WTC11 (cell line): ENCODE measurements at regions not wholly inside any gene's neighbourhood (a gene's known extent, or its start where the extent isn't known, plus 50 kb on each side); places are given as distances from the start of the nearest gene placed in this dataset.

ENCODE experiments used
- ATAC-seq: fragments of 200-7000 bp; cut with Tn5 transposase; 2 replicates; pipeline ENCODE4 v1.10.0; 2021; ENCODE audit warnings: mild to moderate bottlenecking, moderate library complexity
- CTCF ChIA-PET: fragments of 300-600 bp; sonication (Branson Sonifier 250); formaldehyde crosslinking; loops from one replicate; lab custom pipeline; 2021; ENCODE audit warnings: antibody characterized with exemption; lab: Charles Lee
- POLR2A ChIA-PET: fragments of 350-600 bp; sonication (Branson Sonifier 250); formaldehyde crosslinking; loops from one replicate; lab custom pipeline; 2021; ENCODE audit warnings: antibody characterized with exemption; lab: Charles Lee
- DNase-seq: peaks from one replicate; pipeline ENCODE4 v3.0.0; 2021; ENCODE audit warnings: low spot score
- H3K27ac Mint-ChIP-seq: 2 replicates; pipeline ENCODE4 v1.8.0; 2021; ENCODE audit warnings: mixed read lengths
- H3K27me3 Mint-ChIP-seq: 2 replicates; pipeline ENCODE4 v1.8.0; 2021; ENCODE audit warnings: low read depth, mild to moderate bottlenecking, moderate library complexity, mixed read lengths
- H3K36me3 Mint-ChIP-seq: 2 replicates; pipeline ENCODE4 v1.8.0; 2021; ENCODE audit warnings: mixed read lengths
- H3K4me1 Mint-ChIP-seq: 2 replicates; pipeline ENCODE4 v1.8.0; 2022; ENCODE audit warnings: mixed read lengths
- H3K4me3 Mint-ChIP-seq: 2 replicates; pipeline ENCODE4 v1.8.0; 2021; ENCODE audit warnings: mild to moderate bottlenecking, moderate library complexity, mixed read lengths
- H3K9me3 Mint-ChIP-seq: 2 replicates; pipeline ENCODE4 v1.8.0; 2021; ENCODE audit warnings: mixed read lengths
- CBFB ChIP-seq: sonication (generic); formaldehyde crosslinking; IDR thresholded peaks from 2 replicates; pipeline ENCODE4 v1.8.1; 2022; ENCODE audit warnings: mild to moderate bottlenecking, low read depth, missing genetic modification reagents
- CREB1 ChIP-seq: sonication (generic); formaldehyde crosslinking; IDR thresholded peaks from 2 replicates; pipeline ENCODE4 v1.8.0; 2023; ENCODE audit warnings: mild to moderate bottlenecking, missing genetic modification reagents
- ETV6 ChIP-seq: sonication (generic); formaldehyde crosslinking; IDR thresholded peaks from 2 replicates; pipeline ENCODE4 v1.8.1; 2022; ENCODE audit warnings: mild to moderate bottlenecking, missing genetic modification reagents
- FOXK1 ChIP-seq: sonication (generic); formaldehyde crosslinking; IDR thresholded peaks from 2 replicates; pipeline ENCODE4 v1.8.0; 2022; ENCODE audit warnings: mild to moderate bottlenecking, moderate library complexity, missing genetic modification reagents
- KAT7 ChIP-seq: sonication (generic); formaldehyde crosslinking; IDR thresholded peaks from 2 replicates; pipeline ENCODE4 v1.8.1; 2023; ENCODE audit warnings: missing genetic modification reagents, mild to moderate bottlenecking, borderline replicate concordance
- MXD4 ChIP-seq: fragments of 250-450 bp; sonication (Bioruptor Pico); IDR thresholded peaks from 2 replicates; pipeline ENCODE4 v1.8.0; 2021; ENCODE audit warnings: mild to moderate bottlenecking, moderate library complexity, borderline replicate concordance
- NFYB ChIP-seq: sonication (generic); formaldehyde crosslinking; conservative IDR thresholded peaks from 2 replicates; pipeline ENCODE4 v1.8.0; 2022; ENCODE audit warnings: low read depth, missing genetic modification reagents
- NR2C2 ChIP-seq: sonication (generic); formaldehyde crosslinking; IDR thresholded peaks from 2 replicates; pipeline ENCODE4 v1.8.0; 2022; ENCODE audit warnings: mild to moderate bottlenecking, missing genetic modification reagents
- NR3C1 ChIP-seq: sonication (generic); formaldehyde crosslinking; conservative IDR thresholded peaks from 2 replicates; pipeline ENCODE4 v1.8.1; 2023; ENCODE audit warnings: low read depth, mild to moderate bottlenecking, missing genetic modification reagents
- SOX15 ChIP-seq: fragments of 250-450 bp; sonication (Bioruptor Pico); IDR thresholded peaks from 2 replicates; pipeline ENCODE4 v1.9.0; 2021; ENCODE audit warnings: mild to moderate bottlenecking
- SP1 ChIP-seq: sonication (generic); formaldehyde crosslinking; conservative IDR thresholded peaks from 2 replicates; pipeline ENCODE4 v1.8.1; 2022; ENCODE audit warnings: missing genetic modification reagents
- TP53 ChIP-seq: sonication (generic); formaldehyde crosslinking; IDR thresholded peaks from 2 replicates; pipeline ENCODE4 v1.8.1; 2023; ENCODE audit warnings: mild to moderate bottlenecking, missing genetic modification reagents
- ZNF671 ChIP-seq: fragments of 250-450 bp; sonication (Bioruptor Pico); IDR thresholded peaks from 2 replicates; pipeline ENCODE4 v1.8.0; 2021; ENCODE audit warnings: mild to moderate bottlenecking
- TF ChIP-seq, protein P1 (sequence below): sonication (generic); formaldehyde crosslinking; IDR thresholded peaks from 2 replicates; pipeline ENCODE4 v1.8.1; 2023; ENCODE audit warnings: mild to moderate bottlenecking, moderate library complexity, missing genetic modification reagents
- TF ChIP-seq, protein P2 (sequence below): sonication (generic); formaldehyde crosslinking; IDR thresholded peaks from 2 replicates; pipeline ENCODE4 v1.8.0; 2023; ENCODE audit warnings: missing genetic modification reagents
- TF ChIP-seq, protein P3 (sequence below): sonication (generic); formaldehyde crosslinking; IDR thresholded peaks from 2 replicates; pipeline ENCODE4 v1.8.1; 2022; ENCODE audit warnings: mild to moderate bottlenecking, moderate library complexity, missing genetic modification reagents
- TF ChIP-seq, protein P4 (sequence below): sonication (generic); formaldehyde crosslinking; IDR thresholded peaks from 2 replicates; pipeline ENCODE4 v1.8.0; 2023; ENCODE audit warnings: missing genetic modification reagents, mild to moderate bottlenecking, borderline replicate concordance
- TF ChIP-seq, protein P5 (sequence below): sonication (generic); formaldehyde crosslinking; IDR thresholded peaks from 2 replicates; pipeline ENCODE4 v1.8.1; 2023; ENCODE audit warnings: mild to moderate bottlenecking, missing genetic modification reagents
- TF ChIP-seq, protein P6 (sequence below): fragments of 250-450 bp; sonication (Bioruptor Pico); IDR thresholded peaks from 2 replicates; pipeline ENCODE4 v1.9.0; 2021; ENCODE audit warnings: mild to moderate bottlenecking

DNA sequence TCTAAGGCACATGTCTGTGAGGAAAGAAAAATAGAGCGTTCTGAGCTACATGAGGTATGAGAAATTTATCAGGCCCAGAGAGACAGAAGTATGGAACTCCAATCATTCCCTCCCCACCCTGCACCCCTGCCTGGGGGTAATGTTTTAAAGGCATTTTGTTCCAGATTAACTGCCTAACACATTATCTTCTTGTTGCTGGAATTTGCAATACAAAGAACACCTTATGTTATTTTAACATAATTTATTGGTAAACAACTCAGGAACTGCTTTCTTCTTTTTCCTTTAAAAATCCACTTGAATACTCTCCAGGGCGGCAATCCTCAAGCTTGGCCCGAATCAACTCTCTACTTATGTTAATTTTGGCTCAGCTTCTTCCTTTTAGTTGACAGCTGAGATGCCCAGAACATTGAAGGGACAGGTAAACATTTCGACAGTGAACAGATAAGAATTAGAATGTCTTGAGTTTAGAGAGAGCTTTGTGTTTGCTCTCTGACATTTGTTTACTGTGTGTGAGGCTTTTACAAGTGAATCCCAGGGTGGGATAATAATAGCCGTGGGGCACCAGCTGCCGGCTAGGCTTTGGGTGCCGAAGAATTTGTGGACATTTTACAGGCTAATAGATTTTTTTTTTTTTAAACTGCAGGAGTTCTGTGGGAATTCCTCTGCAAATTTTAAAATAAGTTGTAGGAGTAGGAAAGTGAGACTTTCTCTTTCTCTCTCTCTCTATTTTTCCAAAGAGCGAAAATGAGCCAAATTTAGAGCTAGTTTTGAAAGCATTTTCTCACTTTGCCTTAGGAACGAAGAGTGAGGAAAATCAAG lies 96.4 kb upstream of the TAF11L2 start (continued):
- TF ChIP-seq, protein P1, sequence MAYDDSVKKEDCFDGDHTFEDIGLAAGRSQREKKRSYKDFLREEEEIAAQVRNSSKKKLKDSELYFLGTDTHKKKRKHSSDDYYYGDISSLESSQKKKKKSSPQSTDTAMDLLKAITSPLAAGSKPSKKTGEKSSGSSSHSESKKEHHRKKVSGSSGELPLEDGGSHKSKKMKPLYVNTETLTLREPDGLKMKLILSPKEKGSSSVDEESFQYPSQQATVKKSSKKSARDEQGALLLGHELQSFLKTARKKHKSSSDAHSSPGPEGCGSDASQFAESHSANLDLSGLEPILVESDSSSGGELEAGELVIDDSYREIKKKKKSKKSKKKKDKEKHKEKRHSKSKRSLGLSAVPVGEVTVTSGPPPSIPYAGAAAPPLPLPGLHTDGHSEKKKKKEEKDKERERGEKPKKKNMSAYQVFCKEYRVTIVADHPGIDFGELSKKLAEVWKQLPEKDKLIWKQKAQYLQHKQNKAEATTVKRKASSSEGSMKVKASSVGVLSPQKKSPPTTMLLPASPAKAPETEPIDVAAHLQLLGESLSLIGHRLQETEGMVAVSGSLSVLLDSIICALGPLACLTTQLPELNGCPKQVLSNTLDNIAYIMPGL (CRISPR knock-in tag) = no peak
- TF ChIP-seq, protein P2, sequence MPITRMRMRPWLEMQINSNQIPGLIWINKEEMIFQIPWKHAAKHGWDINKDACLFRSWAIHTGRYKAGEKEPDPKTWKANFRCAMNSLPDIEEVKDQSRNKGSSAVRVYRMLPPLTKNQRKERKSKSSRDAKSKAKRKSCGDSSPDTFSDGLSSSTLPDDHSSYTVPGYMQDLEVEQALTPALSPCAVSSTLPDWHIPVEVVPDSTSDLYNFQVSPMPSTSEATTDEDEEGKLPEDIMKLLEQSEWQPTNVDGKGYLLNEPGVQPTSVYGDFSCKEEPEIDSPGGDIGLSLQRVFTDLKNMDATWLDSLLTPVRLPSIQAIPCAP (CRISPR knock-in tag) = no peak
- no peak for TF ChIP-seq FOXK1 (CRISPR knock-in tag)
- TF ChIP-seq KAT7 (CRISPR knock-in tag) = no peak
- TF ChIP-seq, protein P3, sequence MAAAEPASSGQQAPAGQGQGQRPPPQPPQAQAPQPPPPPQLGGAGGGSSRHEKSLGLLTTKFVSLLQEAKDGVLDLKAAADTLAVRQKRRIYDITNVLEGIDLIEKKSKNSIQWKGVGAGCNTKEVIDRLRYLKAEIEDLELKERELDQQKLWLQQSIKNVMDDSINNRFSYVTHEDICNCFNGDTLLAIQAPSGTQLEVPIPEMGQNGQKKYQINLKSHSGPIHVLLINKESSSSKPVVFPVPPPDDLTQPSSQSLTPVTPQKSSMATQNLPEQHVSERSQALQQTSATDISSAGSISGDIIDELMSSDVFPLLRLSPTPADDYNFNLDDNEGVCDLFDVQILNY (CRISPR knock-in tag) = no peak
- TF ChIP-seq NR3C1 = no peak
- no peak for TF ChIP-seq NR2C2 (CRISPR knock-in tag)
- 0 out of 2 replicates have a peak, but pooled peaks have one; percentile 23 for TF ChIP-seq SP1 (CRISPR knock-in tag)
- no peak for TF ChIP-seq CREB1 (CRISPR knock-in tag)
- TF ChIP-seq, protein P4, sequence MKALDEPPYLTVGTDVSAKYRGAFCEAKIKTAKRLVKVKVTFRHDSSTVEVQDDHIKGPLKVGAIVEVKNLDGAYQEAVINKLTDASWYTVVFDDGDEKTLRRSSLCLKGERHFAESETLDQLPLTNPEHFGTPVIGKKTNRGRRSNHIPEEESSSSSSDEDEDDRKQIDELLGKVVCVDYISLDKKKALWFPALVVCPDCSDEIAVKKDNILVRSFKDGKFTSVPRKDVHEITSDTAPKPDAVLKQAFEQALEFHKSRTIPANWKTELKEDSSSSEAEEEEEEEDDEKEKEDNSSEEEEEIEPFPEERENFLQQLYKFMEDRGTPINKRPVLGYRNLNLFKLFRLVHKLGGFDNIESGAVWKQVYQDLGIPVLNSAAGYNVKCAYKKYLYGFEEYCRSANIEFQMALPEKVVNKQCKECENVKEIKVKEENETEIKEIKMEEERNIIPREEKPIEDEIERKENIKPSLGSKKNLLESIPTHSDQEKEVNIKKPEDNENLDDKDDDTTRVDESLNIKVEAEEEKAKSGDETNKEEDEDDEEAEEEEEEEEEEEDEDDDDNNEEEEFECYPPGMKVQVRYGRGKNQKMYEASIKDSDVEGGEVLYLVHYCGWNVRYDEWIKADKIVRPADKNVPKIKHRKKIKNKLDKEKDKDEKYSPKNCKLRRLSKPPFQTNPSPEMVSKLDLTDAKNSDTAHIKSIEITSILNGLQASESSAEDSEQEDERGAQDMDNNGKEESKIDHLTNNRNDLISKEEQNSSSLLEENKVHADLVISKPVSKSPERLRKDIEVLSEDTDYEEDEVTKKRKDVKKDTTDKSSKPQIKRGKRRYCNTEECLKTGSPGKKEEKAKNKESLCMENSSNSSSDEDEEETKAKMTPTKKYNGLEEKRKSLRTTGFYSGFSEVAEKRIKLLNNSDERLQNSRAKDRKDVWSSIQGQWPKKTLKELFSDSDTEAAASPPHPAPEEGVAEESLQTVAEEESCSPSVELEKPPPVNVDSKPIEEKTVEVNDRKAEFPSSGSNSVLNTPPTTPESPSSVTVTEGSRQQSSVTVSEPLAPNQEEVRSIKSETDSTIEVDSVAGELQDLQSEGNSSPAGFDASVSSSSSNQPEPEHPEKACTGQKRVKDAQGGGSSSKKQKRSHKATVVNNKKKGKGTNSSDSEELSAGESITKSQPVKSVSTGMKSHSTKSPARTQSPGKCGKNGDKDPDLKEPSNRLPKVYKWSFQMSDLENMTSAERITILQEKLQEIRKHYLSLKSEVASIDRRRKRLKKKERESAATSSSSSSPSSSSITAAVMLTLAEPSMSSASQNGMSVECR = no peak

DNA sequence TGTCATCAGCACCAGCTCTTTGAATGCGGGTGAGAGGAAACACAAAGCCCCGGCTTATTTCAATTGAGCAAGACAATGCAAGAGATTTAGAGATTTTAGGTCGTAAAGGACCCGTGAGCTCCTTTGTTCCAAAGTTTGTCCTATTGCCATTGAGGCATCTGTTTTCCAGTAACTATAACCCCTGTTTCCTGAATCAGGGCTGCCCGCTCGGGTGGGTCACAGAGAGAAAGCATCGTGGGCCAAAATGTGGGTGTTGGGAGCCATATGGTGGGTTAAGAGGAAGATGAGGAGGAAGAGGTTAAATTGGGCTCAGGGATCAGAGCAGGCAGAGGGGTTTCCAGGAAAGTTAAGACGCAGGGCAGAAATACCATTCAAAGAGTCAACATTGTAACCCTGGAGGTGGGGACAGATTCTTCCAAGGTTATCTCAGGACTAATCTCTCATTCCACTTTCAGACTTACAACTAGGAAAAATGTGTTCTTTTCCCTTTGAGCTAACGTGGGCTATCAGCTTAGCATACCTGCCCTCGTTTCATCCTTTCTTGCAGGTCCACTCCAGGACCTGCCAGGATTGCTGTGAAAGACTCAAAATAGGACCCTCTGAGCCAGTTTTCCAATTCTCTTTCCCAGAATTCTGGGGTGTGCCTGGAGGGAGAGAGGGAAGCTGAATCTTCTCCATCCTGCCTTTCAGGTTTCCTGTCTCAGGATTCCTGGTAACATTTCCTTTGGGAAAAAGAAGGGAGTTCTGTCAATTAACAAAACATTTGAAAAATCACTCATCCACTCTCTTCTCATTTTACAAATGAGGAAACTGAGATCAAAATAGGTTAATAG lies 95.5 kb upstream of the TAF11L2 start:
- Mint-ChIP-seq H3K4me3 (peak overlapping the region; percentile 63), H3K36me3 (peaks cover 3% of the 10 kb centered on the region), H3K9me3 (no peaks in the 10 kb centered on the region), H3K4me1 (peaks cover 70% of the 10 kb centered on the region), H3K27ac (peak overlapping the region; percentile 91), H3K27me3 (peaks cover 74% of the 10 kb centered on the region)
- ChIA-PET CTCF (interaction anchor here (1.1 to 3.6 kb wide), 2 partner anchors 151 to 186 kb away, joined by 3 to 27 read pairs; partner anchors contain the start of gene BASP1), POLR2A (interaction anchor here (0.6 to 2.2 kb wide), 3 partner anchors 35 to 186 kb away, joined by 3 to 17 read pairs (median 3); partner anchors contain the start of gene BASP1)
- ATAC-seq = peak; percentile 17
- no peak for DNase-seq
- TF ChIP-seq, protein P5, sequence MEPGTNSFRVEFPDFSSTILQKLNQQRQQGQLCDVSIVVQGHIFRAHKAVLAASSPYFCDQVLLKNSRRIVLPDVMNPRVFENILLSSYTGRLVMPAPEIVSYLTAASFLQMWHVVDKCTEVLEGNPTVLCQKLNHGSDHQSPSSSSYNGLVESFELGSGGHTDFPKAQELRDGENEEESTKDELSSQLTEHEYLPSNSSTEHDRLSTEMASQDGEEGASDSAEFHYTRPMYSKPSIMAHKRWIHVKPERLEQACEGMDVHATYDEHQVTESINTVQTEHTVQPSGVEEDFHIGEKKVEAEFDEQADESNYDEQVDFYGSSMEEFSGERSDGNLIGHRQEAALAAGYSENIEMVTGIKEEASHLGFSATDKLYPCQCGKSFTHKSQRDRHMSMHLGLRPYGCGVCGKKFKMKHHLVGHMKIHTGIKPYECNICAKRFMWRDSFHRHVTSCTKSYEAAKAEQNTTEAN (CRISPR knock-in tag) = no peak
- no peak for TF ChIP-seq CBFB (CRISPR knock-in tag)
- TF ChIP-seq KAT7 (CRISPR knock-in tag) = no peak
- TF ChIP-seq MXD4 (CRISPR knock-in tag) = no peak
- TF ChIP-seq SP1 (CRISPR knock-in tag) = no peak
- TF ChIP-seq ZNF671 (CRISPR knock-in tag) = no peak
- no peak for TF ChIP-seq NFYB (CRISPR knock-in tag)
- no peak for TF ChIP-seq SOX15 (CRISPR knock-in tag)
- TF ChIP-seq, protein P6, sequence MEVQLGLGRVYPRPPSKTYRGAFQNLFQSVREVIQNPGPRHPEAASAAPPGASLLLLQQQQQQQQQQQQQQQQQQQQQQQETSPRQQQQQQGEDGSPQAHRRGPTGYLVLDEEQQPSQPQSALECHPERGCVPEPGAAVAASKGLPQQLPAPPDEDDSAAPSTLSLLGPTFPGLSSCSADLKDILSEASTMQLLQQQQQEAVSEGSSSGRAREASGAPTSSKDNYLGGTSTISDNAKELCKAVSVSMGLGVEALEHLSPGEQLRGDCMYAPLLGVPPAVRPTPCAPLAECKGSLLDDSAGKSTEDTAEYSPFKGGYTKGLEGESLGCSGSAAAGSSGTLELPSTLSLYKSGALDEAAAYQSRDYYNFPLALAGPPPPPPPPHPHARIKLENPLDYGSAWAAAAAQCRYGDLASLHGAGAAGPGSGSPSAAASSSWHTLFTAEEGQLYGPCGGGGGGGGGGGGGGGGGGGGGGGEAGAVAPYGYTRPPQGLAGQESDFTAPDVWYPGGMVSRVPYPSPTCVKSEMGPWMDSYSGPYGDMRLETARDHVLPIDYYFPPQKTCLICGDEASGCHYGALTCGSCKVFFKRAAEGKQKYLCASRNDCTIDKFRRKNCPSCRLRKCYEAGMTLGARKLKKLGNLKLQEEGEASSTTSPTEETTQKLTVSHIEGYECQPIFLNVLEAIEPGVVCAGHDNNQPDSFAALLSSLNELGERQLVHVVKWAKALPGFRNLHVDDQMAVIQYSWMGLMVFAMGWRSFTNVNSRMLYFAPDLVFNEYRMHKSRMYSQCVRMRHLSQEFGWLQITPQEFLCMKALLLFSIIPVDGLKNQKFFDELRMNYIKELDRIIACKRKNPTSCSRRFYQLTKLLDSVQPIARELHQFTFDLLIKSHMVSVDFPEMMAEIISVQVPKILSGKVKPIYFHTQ (CRISPR knock-in tag) = no peak
- TF ChIP-seq TP53 (CRISPR knock-in tag) = no peak
- no peak for TF ChIP-seq ETV6 (CRISPR knock-in tag)
